ENCODE measurements at regions not wholly inside any gene's neighbourhood (a gene's known extent, or its start where the extent isn't known, plus 50 kb on each side); places are given as distances from the start of the nearest gene placed in this dataset.

DNA sequence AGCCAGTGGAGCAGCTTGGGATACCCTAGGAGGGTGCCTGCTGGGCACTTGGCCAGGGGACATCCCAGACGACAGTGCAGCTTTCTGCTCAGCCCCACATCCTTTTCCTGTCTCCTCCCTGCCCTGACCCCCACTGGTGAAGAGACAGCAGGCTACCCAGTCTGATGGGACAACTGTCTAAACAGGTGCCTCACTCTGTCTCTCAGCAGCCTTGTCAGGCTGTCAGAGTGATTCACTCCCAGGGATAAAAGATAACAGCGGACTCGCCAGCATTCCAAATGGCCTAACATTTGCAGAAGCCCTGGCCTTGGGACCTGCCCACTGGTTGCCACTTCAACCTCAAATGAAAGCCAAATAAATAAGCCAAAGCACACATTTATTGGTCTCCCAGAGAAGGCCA lies 318.6 kb upstream of the PLET1 start:
- Histone ChIP-seq H3K18ac (ENCODE audit: extremely low read depth, low read length) (no peak overlapping the region), H4K91ac (replicated peaks; ENCODE audit: insufficient read length, low read length) (no peak overlapping the region), H3K4me1 (replicated peaks in 1 of 4; ENCODE audit: control insufficient read depth in 3 of 4, insufficient read depth in 4 of 4, low read length in 3 of 4) (no peaks in the 10 kb centered on the region), H3K9me3 (ENCODE audit: insufficient read depth in 2 of 2, low read depth in 1 of 2, low read length in 1 of 2) (no peaks in the 10 kb centered on the region), H3K4me2 (ENCODE audit: insufficient read depth in 1 of 2, low read depth in 2 of 2, low read length in 2 of 2) (no peak overlapping the region), H2AK5ac (ENCODE audit: low read depth, low read length) (no peak overlapping the region), H3K23ac (ENCODE audit: insufficient read length) (no peak overlapping the region), H4K20me1 (replicated peaks in 1 of 2; ENCODE audit: control insufficient read depth in 1 of 2, insufficient read depth in 2 of 2, low read length in 2 of 2) (no peaks in the 10 kb centered on the region), H4K8ac (ENCODE audit: extremely low read depth, insufficient read depth, low read length) (no peak overlapping the region), H3K4me3 (ENCODE audit: extremely low read depth in 1 of 4, insufficient read depth in 2 of 4, low read depth in 3 of 4, low read length in 4 of 4) (no peak overlapping the region), H2BK20ac (ENCODE audit: low read length) (no peak overlapping the region), H2BK5ac (ENCODE audit: low read depth, low read length) (no peak overlapping the region), H3K27ac (ENCODE audit: low read depth, low read length) (no peak overlapping the region), H3K27me3 (replicated peaks in 1 of 4; ENCODE audit: control insufficient read depth in 3 of 4, extremely low read depth in 1 of 4, insufficient read depth in 3 of 4, low read length in 3 of 4) (no peaks in the 10 kb centered on the region), H3K36me3 (ENCODE audit: control insufficient read depth in 2 of 4, insufficient read depth in 4 of 4, low read length in 3 of 4) (no peaks in the 10 kb centered on the region), H2BK120ac (replicated peaks; ENCODE audit: low read depth, low read length) (no peak overlapping the region), H3K4ac (replicated peaks; ENCODE audit: insufficient read length, low read depth, low read length) (no peak overlapping the region), H3K79me1 (ENCODE audit: low read depth, low read length) (no peaks in the 10 kb centered on the region), H3K14ac (ENCODE audit: insufficient read length) (no peak overlapping the region), H3K56ac (replicated peaks; ENCODE audit: insufficient read length, low read depth, low read length) (no peak overlapping the region), H2AFZ (ENCODE audit: low read length) (no peak overlapping the region), H3K79me2 (ENCODE audit: control insufficient read depth in 1 of 2, insufficient read depth in 2 of 2, low read length in 2 of 2) (no peaks in the 10 kb centered on the region), H2BK12ac (ENCODE audit: low read depth, low read length) (no peak overlapping the region), H4K5ac (ENCODE audit: insufficient read length, low read depth, low read length) (no peak overlapping the region), H3K9ac (replicated peaks in 1 of 4; ENCODE audit: extremely low read depth in 1 of 4, low read depth in 3 of 4, low read length in 3 of 4) (no peak overlapping the region), H3K23me2 (ENCODE audit: low read depth, low read length) (no peaks in the 10 kb centered on the region; the same call in 1 of the 2 replicates), H2BK15ac (ENCODE audit: low read length) (no peak overlapping the region)
- TF ChIP-seq SIN3A (conservative IDR thresholded peaks at IDR 0.05 in 1 of 2, IDR thresholded peaks at IDR 0.05 in 1 of 2; ENCODE audit: low read depth in 1 of 2, low read length in 2 of 2) = no peak
- no peak for TF ChIP-seq BCL11A (IDR thresholded peaks at IDR 0.05; ENCODE audit: low read depth in 2 of 2, low read length in 2 of 2)
- no peak for TF ChIP-seq GABPA (IDR thresholded peaks at IDR 0.05; ENCODE audit: borderline replicate concordance, insufficient read depth, low read length)
- no peak for TF ChIP-seq POLR2AphosphoS5 (IDR thresholded peaks at IDR 0.05; ENCODE audit: low read depth, low read length)
- TF ChIP-seq SIRT6 (IDR thresholded peaks at IDR 0.05; ENCODE audit: low read length) = no peak
- TF ChIP-seq BACH1 (IDR thresholded peaks at IDR 0.05; ENCODE audit: low read length) = no peak
- TF ChIP-seq POU5F1 (IDR thresholded peaks at IDR 0.05; ENCODE audit: low read depth, low read length) = no peak
- TF ChIP-seq, protein P1, sequence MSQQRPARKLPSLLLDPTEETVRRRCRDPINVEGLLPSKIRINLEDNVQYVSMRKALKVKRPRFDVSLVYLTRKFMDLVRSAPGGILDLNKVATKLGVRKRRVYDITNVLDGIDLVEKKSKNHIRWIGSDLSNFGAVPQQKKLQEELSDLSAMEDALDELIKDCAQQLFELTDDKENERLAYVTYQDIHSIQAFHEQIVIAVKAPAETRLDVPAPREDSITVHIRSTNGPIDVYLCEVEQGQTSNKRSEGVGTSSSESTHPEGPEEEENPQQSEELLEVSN (IDR thresholded peaks at IDR 0.05) = no peak
- DNase-seq (ENCODE audit: low read depth in 1 of 2, low spot score in 2 of 2) (no peak), FAIRE-seq (no peak)
- POLR2A ChIA-PET (ENCODE audit: partially characterized antibody) = no interaction called here
- CTCF ChIA-PET (ENCODE audit: partially characterized antibody) = interaction anchor here (0.6 to 2.6 kb wide), 6 partner anchors 24 to 711 kb away, joined by 3 to 8 read pairs (median 3); no protein-coding TSS in a partner anchor
- WGBS, 2 experiments (ENCODE audit: extremely low coverage in 1 of 2, insufficient coverage in 1 of 2, insufficient read length in 1 of 2, insufficient replicate concordance in 2 of 2, low coverage in 1 of 2, low lambda C conversion rate in 2 of 2, missing lambda C conversion rate in 1 of 2) = 94% methylated on average over 3 of the region's 3 CpGs; no CpG with 5 or more reads in 1 of the 2 experiments

All from H1 (cell line).